HEK293 (cell line): ENCODE measurements at regions not wholly inside any gene's neighbourhood (a gene's known extent, or its start where the extent isn't known, plus 50 kb on each side); places are given as distances from the start of the nearest gene placed in this dataset.

ENCODE experiments used
- BCL11A ChIP-seq: fragments of 450-650 bp; formaldehyde crosslinking; IDR thresholded peaks from 2 replicates; pipeline ENCODE4 v1.5.1; 2016; ENCODE audit warnings: low read depth, missing biosample characterization, missing genetic modification characterization
- YY1 ChIP-seq: fragments of 450-650 bp; formaldehyde crosslinking; IDR thresholded peaks from 2 replicates; pipeline ENCODE4 v1.5.1; 2018; ENCODE audit warnings: missing biosample characterization, missing genetic modification characterization
- ZIC2 ChIP-seq: fragments of 450-650 bp; formaldehyde crosslinking; IDR thresholded peaks from 2 replicates; pipeline ENCODE4 v1.5.1; 2016; ENCODE audit warnings: missing biosample characterization, missing genetic modification characterization
- ZNF248 ChIP-seq: fragments of 450-650 bp; formaldehyde crosslinking; IDR thresholded peaks from 2 replicates; pipeline ENCODE4 v1.5.1; 2017; ENCODE audit warnings: missing biosample characterization, missing genetic modification characterization
- ZNF501 ChIP-seq: fragments of 450-650 bp; formaldehyde crosslinking; IDR thresholded peaks from 2 replicates; pipeline ENCODE4 v1.5.1; 2016; ENCODE audit warnings: missing biosample characterization, missing genetic modification characterization
- ZNF768 ChIP-seq: fragments of 450-650 bp; formaldehyde crosslinking; IDR thresholded peaks from 2 replicates; pipeline ENCODE4 v1.5.1; 2018; ENCODE audit warnings: missing biosample characterization, mild to moderate bottlenecking, missing genetic modification characterization
- ZSCAN18 ChIP-seq: fragments of 450-650 bp; formaldehyde crosslinking; IDR thresholded peaks from 2 replicates; pipeline ENCODE4 v1.5.1; 2016; ENCODE audit warnings: missing biosample characterization, missing genetic modification characterization

- TF ChIP-seq ZNF501 (tag by site-specific recombination) (no peak), ZNF248 (tag by site-specific recombination) (no peak), YY1 (tag by site-specific recombination) (no peak), ZNF768 (tag by site-specific recombination) (no peak), ZIC2 (tag by site-specific recombination) (no peak), ZSCAN18 (no peak), BCL11A (tag by site-specific recombination) (no peak)
Observed at GRCh38 chr2:129165006-129165405, 814.5 kb upstream of the RAB6C start.
